NCI-H128 (cell line): ENCODE measurements at regions not wholly inside any gene's neighbourhood (a gene's known extent, or its start where the extent isn't known, plus 50 kb on each side); places are given as distances from the start of the nearest gene placed in this dataset.

ENCODE experiments used
- DNase-seq: peaks from one replicate; lab custom pipeline; 2025; ENCODE audit not compliant: unreplicated experiment; lab: John Stamatoyannopoulos, UW

DNA sequence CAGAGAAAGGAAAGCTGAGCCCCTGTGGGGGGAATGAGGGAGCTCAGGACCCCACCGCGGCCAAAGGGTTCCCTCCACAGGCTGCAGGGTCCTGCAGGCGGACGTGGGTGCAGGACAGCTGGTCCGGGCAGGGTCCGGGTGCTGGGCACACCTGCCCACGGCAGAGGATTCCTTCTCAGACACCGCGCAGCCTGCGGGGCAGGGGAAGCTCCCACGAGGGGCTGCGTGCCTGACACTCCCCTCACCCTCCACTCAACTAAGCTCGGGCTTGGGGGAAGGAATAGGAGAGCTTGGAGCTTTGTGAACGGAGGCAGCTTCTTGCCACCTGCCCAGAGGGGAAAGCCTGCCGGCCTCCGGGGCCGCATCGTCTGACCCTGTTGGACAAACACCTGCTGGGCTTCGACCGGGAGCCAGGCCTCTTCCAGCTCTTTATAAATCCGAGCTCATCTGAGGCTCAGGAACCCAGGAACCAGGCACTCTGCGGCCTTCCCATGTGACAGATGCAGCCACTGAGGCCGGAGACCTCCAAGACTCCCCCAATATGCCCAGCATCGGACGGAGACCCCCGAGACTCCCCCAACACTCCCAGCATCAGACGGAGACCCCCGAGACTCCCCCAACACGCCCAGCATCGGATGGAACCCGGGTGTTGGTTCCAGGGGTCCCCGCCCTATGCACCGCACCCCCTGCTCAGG is 97.3 kb downstream of the PDGFA start:
- DNase-seq, result no peak

DNA sequence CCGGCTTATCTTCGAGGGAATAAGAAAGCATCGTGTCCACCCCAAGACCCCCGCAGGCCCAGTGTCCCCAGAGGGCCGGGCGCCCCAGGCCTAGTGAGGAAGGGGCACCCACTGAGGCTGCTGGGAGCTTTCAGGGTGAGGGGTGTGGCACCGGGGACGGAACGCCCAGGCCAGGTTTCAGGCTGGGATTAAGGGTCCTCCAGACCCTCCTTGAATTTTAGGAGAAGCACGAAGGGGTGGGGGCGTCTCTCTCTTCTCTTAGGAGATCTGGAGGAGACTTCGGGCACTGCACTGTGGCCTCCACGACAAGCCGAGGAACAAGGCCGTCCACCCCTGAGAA is 96.8 kb downstream of the PDGFA start:
- no peak for DNase-seq

DNA sequence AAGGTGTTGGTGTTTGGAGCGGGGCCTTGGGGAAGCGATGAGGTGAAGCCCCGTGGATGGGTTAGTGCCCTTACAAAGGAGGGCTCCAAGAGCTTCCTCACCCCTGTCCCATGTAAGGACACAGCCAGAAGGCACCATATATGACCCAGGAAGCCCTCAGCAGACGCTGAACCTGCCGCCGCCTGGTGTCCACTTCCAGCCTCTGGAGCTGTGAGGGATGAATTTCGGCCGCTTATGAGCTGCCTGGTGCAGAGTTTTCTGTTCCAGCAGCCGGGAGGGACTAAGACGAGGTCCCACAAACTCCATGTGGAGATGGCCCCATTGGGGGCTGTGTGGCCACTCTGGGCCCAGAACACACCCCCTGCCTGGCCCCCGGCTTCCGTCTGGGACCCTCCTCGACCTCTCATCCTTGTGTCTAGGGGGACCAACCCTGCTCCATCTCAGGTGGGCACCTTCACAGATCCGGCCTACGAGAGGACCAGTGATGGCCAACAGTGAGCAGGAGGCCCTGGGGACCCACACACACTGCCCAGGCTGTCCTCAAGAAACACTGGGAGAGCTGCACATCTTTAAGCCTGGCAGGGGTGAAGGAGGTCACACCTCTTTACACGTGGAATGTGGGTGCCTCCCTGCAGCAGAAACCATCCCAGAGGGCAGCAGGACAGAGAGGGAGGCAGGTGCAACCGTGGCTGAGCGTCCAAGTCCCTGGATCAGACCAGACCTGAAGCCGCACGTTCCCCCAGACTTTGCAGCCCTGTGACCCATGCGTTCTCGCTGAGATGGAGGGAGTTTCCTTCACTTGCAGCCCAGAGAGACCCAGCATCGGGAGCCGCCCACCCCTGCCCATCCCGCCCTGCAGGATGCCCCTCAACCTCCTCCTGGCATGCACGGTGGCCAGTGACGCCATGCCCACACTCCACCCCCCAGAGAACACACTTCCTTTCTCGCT is 96.1 kb downstream of the PDGFA start:
- DNase-seq, result no peak

DNA sequence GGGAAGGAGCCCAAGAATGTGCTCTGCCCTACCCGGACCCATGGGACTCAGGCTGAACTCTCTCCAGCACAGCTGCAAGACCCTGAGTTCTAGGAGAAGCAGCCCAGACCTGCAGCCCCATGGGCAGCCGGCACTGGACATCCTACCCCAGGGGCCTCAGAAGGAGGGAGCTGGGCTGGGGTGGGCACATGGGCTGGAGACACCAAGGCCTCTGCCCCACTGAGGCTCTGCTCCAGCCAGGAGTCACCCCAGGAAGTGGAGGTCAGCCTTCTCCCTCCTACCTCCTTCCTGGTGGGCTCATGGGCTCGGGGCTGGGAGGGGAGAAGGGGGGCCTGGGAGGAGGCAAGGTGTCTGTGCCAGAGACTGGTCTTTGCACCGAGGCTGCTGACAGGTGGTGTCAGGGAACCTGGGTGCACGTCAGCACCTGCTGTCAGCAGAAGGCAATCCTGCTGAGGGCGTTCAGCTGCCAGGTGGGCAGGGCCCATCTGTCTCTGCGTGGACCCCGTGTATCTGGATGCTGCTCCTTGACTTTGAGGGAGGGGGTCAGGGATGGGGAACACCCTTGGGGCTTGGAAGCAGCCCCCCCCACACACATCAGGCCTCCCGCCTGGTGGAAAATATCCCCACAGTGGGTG is 95.2 kb downstream of the PDGFA start:
- DNase-seq, result no peak

DNA sequence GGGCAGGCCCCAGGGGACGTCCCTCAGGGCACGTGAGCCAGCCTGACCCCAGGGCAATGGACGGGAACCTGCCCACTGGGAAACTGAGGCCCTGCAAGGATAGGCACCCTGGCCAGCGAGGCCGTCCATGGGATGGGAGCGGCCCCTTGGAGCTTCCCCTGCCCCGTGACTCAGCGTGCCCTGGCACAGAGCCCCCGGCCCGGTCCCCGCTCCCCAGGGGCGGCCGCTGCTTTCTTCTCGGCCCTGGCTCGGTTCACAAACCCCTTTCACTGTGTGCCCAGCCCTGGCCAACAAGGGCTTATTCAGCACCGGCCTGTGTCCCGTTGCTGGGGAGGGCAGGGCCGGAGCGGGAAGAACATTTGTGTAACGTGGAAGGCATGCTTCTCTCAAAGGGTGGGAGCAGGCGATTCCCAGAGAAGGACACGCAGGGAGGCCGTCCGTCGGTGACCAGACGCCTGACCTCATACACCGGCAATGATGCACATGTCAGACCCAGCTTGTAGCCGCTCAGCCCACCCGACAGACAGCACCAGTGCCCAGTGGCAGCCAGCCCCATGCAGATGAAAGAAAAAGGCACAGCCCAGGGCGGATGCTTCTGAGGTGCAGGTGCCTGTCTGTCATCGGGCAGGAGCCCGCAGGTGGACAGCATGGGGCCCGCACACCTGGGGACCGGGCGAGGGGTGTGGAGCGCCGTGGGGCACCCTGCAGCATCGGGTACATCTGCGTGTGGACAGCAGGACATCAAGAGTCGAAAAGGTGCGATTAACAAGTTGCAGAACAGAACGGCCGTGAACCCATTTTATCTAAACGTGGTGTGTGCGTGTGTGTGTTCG is 94.5 kb downstream of the PDGFA start:
- no peak for DNase-seq

DNA sequence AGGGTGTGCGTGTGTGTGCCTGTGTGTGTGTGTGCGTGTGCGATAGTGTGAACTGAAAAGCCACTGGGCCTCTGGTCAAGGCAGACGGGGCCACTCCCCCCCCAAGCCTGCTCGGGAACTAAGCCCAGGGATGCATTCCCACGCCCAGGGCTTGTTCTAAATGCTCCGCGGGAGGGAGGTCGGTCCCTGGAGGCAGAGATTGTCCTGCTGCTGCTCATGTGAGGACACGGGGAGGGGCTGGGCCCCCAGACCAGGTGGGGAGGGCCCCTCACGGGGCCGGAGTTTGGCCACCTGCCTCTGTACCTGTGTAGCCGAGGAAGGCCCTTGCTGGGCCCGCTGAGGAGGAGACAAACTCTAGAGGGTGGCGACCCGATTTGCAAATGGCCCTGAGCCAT is 93.9 kb downstream of the PDGFA start:
- DNase-seq, result no peak

DNA sequence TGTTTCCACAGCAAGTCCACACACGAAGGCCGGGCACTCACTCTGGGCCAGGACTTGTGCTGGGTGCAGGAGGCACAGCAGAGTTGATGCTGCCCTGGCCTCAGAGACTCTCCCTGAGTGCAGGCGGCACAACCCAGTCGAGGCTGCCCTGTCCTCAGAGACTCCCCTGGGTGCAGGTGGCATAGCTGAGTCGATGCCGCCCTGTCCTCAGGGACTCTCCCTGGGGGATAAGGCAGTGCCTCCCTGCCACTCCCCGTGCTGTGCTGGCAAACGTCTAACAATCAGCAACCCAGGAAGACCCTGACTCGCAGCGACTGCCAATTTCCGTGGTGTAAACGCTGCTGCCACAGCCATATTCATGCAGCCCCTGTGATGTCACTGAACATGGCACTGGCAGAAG is 93.1 kb downstream of the PDGFA start:
- DNase-seq, result no peak

DNA sequence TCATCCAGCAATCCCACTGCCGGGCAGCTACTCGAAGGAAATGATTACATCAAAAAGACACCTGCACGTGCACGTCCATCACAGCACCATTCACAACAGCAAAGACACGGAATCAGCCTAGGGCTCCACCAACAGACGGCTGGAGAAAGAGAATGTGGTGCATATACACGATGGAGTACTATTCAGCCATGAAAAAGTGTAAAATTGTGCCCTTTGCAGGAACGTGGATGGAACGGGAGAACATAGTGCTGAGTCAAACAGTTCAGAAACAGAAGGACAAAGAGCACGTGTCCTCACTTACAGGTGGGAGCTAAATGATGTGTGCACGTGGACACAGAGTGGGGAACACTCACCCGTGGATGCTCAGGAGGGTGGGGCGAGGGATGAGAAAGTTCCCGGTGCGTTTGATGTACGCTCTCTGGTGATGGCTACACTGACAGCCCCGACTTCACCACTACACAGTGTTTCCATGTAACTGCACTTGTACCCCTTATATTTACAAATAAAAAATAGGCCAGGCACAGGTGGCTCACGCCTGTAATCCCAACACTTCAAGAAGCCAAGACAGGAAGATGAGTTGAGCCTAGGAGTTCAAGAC is 92.0 kb downstream of the PDGFA start:
- no peak for DNase-seq

DNA sequence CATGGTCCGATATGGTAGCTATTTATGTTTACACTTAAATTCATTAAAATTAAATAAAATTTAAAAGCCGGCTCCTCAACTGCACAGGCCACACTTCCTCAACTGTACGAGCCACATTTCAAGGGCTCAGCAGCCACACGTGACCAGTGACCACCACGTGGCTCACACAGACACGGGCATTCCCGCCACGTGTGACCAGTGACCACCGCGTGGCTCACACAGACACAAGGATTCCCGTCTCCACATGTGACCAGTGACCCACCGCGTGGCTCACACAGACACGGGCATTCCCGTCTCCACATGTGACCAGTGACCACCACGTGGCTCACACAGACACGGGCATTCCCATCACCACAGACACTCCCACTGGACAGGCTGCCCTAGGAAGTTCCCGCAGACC is 91.3 kb downstream of the PDGFA start:
- no peak for DNase-seq

DNA sequence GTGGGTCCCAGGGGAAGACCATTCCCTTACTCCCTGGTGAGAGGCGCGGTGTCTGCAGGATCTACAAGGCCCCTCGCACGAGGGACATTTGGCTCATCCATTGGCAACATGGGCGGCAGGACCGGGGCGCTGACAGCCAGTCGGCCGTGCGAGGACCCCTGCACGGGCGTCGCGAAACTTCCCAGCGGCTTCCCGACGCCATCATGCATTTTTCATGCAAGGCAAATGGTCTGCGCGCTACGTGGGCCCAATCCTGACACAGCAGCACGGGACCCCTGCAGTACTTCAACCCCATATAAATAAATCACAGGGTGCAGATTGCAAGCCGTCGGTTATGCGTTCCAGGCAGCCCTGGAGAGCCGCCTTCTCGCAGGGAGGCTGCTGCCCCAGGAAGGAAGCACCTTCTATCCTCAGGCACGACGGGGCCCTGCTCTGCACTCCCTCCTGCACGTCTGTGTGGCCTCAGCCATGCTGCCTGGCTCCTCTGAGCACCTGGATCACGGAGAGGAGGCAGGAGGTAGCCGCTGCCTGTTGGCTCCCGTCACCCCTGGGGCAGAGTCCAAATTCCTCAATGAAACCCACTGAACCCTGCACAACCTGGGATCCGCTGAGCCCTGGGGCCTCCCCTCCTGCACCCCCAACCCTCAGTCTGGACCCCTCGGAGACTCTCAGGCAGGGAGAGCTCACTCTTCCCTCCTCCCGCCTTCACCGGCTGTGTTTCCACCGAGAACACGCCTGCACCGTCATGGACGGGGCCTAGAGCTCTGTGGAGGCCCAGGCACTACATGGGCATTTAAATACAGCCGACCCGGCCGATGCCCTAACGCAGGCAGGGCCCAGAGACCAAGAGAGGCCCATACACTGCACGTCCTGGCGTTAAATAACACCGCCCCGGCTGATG is 90.5 kb downstream of the PDGFA start:
- DNase-seq, result no peak

DNA sequence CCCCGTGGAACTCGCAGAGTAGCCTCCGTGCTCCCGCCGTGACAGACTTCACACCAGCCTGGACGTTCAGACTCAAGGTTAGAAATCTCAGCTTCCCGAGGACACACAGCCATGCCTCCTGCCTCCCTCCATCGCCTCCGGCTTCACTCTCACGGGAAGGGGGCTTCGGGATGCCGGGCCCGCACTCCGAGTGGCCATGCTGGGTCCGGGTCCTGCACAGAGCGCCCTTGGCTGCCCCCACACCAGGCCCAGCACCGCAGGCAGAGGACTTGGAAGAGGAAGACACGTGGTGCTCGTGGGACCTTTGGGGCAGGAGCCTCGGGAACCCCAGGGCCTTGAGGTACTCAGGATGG is 89.8 kb downstream of the PDGFA start:
- DNase-seq, result no peak

DNA sequence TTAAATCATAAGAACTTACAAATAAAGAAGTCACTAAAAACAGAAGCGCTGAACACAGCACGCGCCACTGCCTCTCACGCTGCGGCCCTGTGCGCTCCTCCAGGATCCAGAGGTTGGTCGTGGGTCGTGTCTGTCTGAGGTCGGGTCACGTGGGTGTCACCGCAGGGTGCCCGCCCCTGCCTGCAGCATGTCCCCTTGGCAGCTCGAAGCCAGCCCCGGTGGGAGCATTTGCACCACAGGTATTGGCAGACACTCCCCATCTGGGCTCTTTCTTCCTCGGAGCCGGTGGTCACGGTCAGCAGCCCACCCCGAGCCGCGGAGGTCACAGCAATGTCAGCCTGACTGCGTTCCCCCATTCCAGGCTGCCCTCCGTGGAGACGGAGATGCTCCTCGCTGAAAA is 88.6 kb downstream of the PDGFA start:
- DNase-seq, result no peak

DNA sequence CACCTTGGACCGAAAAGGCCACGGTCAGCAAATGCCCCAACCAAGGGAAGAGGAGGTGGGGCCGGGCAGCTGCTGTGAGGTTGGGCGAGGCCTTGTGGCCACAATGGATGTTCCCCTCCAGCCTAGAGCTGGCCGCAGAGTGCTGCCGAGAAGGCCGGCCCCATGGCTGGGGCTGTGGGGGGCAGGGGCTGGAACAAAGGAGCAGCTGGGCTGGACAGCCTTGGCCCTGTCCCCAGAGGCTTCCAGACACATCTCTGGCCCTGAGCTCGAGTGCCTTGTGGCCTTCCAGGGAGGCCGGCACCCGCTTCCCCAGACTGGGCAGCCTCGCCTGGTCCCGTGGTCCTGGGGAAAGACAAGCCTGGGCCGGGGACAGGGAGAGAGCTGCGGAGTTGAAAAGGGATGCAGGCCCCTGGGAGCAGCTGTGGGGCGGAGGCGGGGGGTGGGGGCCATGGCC is 88.0 kb downstream of the PDGFA start:
- DNase-seq, result no peak

DNA sequence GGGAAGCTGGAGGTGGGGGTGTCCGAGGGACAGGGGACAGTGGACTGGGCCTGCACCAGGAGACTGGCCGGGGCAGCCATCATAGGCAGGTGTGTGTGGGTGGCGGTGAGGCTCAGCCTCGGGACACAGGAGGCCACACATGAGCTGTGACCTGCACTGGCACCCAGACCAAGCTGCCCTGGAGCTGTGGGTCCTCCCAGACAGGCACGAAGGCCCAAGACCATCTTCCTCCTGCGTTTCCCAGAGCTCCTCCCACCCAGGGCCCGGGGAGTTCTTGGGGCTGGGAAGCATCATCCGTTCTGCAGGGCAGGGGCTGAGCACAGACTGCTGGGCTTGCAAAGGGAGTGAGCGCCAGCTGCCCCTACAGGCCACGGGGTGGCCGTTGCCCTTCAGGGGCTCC is 87.4 kb downstream of the PDGFA start:
- no peak for DNase-seq

DNA sequence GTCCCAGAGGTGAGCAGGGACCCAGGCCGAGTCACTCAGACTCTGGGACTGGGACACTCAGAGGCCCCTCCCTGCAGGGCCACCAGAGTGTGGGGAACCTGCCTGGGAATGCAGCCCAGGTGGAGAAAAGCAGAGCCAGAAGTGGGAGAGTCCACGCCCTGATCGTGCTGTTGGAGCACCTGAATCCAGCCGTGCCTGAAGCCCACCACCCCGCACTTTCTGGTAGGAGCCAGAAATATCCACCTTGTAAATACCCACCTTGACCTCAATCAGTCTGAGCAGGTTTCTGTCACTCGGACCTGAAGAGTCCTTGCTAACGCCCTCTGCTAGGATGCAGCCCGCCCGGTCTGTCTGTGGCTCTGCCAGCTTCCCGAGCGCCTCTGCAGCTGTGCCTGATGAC is 86.7 kb downstream of the PDGFA start:
- DNase-seq, result no peak

DNA sequence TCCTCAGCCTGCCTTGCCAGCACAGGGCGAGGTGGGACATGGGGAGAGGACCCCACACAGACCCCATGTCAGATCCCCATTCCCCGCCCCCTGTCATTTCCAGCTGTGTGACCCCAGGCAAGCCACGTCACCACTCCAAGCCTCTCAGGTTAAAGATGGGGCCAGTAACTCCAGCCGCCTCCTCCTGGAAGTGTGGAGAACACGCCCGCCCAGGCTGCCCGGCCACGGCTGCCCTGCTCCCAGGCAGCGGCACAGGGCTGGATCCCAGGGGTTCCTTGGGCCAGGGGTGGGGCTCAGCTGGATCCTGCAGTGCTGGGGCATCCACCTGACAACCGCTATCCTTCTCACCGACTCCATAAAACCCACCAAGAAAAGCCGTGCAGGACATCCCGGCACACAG is 86.1 kb downstream of the PDGFA start:
- DNase-seq, result no peak

DNA sequence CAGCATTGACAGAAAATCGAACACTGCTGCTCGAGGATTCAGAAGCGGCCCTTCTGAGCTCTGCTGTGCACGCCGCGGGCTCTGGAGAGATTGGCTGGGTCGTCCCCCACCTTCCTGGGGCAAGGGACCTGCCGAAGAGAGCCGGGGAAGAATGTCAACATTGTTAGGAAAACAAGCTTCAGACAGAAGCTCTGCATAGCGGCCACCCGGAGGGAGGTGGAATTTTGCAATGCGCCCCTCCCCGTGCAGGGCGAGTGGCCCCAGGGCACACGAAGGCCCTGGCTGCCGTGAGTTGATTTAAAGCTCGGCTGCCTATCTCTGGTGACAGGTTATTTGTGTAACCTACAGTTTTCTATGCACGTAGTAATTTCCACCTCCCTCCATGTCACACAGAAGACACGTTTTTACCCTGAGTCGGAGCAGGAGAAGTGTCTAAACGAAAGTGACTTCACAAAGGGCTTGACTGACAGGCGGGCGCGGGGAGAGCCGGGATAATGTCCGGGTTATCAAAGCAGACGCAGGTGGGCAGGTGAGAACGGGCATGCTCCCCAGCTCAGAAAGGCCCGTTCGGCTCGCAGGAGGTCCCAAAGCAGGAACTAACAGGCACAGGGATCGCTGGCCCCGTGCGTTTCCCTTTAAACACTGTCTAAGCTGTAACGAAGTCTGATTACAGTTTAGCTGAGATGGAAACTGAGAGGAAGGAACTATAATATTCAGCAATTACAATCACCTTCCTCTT is 84.6 kb downstream of the PDGFA start:
- DNase-seq, result no peak

DNA sequence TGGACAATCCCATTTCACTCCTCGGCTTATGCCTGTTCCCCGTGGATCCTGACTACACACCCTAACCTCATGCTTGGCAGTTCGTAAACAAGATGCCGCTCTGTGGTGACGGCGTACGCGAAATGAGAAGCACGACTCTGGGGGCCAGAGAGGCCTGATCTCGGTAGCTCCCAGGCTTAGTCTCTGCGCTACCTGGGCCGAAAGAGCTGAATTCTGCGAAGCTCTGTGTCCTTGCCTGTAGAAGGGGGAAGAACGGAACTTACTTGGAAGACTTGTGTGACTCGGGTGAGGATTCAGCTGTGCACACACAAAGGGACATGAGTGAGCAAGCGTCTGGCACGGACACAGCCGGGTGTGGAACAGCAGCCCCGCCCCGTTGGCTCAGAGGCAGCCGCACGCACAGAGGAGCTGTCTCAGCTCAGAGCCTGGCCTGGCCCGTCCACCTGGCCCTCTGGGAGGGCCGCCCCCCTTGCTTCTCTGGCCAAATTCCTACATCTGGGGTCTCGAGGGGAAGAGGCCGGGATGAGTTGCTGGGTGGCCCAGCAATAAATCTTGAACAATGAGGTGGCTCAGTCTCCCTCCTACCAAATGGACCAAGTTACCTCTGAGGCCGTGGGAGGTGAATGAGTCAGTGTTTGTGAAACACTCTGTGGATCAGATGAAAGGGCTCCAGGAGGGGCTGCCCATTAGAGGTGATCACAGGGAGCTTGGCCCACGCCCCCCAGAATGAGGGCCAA is 83.8 kb downstream of the PDGFA start:
- DNase-seq, result no peak
